GM18951 (cell line): ENCODE measurements at regions not wholly inside any gene's neighbourhood (a gene's known extent, or its start where the extent isn't known, plus 50 kb on each side); places are given as distances from the start of the nearest gene placed in this dataset.

Experiments used
- POLR2A ChIP-seq: IDR thresholded peaks from 4 replicates; pipeline ENCODE4 v1.6.1; 2011; ENCODE audit warnings: mild to moderate bottlenecking; ENCODE audit not compliant: insufficient read length, insufficient read depth; ENCODE audit errors: extremely low read depth
- in situ Hi-C: fragments of 300-500 bp; cut with MboI; formaldehyde crosslinking; loops from one replicate; pipeline ENCODE4 v1.12.0; 2022; ENCODE audit warnings: low sequenced_read_pairs, mixed read lengths, inconsistent platforms; ENCODE audit not compliant: unreplicated experiment

- no peak for TF ChIP-seq POLR2A
- in situ Hi-C loops, result no loop called here
Observed at GRCh38 chr17:79192503-79193351, 118.1 kb downstream of the ENGASE start.

- no peak for TF ChIP-seq POLR2A
- in situ Hi-C loops, result no loop called here
Observed at GRCh38 chr17:79191270-79191934, 116.8 kb downstream of the ENGASE start.

DNA sequence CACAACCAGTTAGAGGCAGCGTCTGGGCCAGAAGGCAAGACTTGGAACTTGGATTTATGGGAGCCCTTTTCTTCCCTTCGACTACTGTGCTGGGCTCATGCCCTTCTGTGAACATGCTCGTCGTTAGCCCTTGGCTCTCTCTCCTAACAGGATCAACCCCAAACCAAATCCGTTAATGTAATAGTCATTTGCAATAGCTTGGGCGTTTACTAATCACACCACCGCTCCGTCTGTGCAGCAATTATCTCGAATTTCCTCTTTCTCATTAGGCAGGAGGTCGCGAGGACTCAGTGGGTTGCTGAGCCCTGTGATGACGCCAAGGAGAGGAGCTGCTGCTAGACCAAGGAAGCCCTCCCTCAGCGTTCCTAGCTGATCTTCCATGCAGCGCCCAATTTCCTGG lies 114.7 kb downstream of the ENGASE start:
- TF ChIP-seq POLR2A, result no peak
- in situ Hi-C loops, result loop anchor here (10.0 kb wide), 1 partner anchor 195 kb away; no protein-coding TSS in a partner anchor

- TF ChIP-seq POLR2A, result no peak
- in situ Hi-C loops, result loop anchor here (10.0 kb wide), 1 partner anchor 196 kb away; no protein-coding TSS in a partner anchor
Observed at GRCh38 chr17:79188685-79189084, 114.1 kb downstream of the ENGASE start.

DNA sequence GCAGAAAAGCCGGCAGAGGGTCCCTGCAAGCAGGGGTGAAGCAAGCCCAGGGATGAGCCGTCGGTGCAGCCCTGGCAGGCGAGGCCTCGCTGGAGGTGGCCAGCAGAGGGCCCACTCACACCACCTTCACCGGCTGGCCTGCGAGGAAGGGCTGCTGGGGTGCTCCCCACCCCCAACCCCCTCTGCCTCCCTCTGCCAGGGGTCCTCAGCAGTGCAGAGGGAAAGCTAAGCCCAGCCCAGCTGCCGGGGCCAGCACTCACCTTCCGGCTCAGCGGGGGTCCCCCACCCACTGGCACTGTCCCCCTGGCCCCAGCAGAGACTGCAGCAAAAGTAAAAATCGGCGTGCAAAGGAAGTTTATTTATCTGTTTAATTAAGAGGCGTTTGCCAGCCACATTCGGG lies 113.4 kb downstream of the ENGASE start:
- no peak for TF ChIP-seq POLR2A
- in situ Hi-C loops, result loop anchor here (10.0 kb wide), 1 partner anchor 197 kb away; no protein-coding TSS in a partner anchor

DNA sequence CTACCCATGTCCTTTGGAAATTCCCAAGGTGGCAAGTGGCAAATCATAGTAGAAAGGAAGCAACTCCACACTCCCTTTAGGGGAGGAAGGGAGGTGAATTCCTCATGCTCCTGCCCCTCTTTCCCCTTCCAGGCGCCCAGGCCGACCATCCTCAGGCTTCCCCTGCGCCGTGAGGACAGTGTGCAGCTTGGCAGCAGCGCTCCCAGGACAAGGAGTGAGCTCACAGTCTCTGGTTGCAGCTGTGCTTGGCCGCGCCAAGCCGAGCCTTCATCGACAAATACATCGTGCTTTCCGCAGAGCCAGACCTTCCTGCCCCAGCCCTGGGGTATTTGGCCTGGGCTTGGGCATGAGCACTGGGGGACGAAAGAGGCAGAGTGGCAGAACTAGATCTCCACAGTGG lies 112.6 kb downstream of the ENGASE start:
- in situ Hi-C loops, result loop anchor here (10.0 kb wide), 1 partner anchor 198 kb away; no protein-coding TSS in a partner anchor

DNA sequence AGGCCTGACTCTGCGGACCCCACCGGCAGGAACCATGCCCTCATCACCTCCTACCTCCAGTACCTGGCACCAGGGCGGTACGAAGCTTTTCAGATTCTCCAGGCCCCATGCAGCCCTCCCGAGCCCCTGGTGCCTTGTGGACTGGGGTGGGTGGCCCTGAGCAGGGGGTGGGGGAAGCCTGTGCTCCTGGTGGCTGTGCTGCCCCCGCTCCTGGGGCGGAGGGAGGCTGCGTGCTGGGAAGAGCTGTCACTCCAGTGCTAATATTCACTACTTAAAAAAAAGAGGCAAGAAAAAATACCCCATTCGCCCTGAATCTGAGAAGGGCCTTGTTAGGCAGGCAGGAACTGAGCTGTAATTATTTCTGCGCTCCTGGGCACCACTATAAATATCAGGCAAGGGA lies 111.8 kb downstream of the ENGASE start:
- in situ Hi-C loops, result loop anchor here (10.0 kb wide), 1 partner anchor 198 kb away; no protein-coding TSS in a partner anchor
- TF ChIP-seq POLR2A, result no peak

More for the DNA sequence above, 112.6 kb downstream of the ENGASE start:
- TF ChIP-seq POLR2A, result no peak

DNA sequence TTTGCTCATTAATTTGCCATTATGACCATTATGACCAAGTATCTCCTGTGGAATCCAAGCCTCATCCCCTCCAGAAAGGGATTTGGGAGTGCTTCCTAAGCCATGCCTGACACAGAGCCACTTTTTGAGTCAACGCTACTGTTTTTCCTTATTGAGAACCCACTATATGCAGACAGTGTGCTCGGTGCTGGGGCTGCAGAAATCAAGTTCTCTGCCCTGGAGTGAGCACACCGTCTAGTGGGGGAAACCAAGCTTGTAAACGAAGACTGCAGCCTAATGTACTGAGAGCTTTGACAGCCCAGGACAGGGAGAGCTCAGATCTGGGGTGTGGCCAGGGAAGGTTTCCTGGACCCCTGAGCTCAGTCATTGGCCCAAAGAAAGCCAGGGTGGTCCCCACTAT lies 111.0 kb downstream of the ENGASE start:
- TF ChIP-seq POLR2A, result no peak
- in situ Hi-C loops, result loop anchor here (10.0 kb wide), 1 partner anchor 199 kb away; no protein-coding TSS in a partner anchor

GRCh38 chr17:79184219-79184618 lies 109.6 kb downstream of the ENGASE start:
- no peak for TF ChIP-seq POLR2A
- in situ Hi-C loops, result loop anchor here (10.0 kb wide), 1 partner anchor 201 kb away; no protein-coding TSS in a partner anchor

- in situ Hi-C loops, result loop anchor here (10.0 kb wide), 1 partner anchor 201 kb away; no protein-coding TSS in a partner anchor
- no peak for TF ChIP-seq POLR2A
Observed at GRCh38 chr17:79183293-79184158, 108.9 kb downstream of the ENGASE start.

GRCh38 chr17:79183043-79183292 lies 108.3 kb downstream of the ENGASE start:
- TF ChIP-seq POLR2A, result no peak
- in situ Hi-C loops, result loop anchor here (10.0 kb wide), 1 partner anchor 202 kb away; no protein-coding TSS in a partner anchor

DNA sequence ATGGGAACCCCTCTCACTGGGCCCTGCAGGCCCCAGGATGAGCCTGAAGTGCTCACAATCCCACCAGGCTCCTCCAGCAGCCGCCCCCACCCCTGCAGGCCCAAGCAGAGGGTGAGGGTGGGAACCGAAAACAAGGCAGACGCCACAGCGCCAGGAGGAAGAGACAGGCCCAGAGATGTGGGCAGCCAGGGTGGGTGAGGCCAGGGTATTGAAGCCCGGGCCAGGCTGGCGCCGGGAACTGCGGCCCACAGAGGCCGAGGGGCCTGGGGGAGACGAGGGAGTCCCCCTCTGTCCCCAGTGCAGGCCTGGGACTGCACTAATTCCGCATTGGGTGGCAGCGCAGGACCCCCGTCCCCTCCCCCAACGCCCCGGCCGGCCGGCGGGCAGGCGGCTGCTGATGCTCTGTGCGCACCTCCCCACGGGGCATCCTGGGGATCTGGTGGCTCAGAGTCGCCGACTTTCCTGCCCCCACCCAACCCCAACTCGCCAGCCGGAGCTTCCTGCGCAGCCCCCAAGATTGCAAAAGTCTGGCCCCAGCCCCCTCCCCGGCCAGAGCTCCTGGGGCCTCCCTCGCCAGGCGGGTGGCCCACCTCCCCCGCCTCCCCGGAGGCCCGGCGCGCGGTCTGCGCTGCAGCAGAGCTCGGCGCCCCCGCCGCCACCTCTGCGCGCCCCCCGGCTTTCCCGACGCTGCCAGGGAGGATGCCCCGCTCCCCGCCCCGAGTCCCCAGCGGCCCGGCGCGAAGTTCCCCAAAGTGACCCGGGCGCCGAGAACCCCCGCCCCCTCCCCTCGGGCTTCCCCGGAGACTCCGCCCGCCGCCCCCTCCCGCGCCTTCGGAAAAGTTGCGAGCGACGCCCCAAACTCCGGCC lies 107.8 kb downstream of the ENGASE start:
- in situ Hi-C loops, result loop anchor here (10.0 kb wide), 1 partner anchor 202 kb away; no protein-coding TSS in a partner anchor
- TF ChIP-seq POLR2A, result no peak
